ENCODE measurements at regions not wholly inside any gene's neighbourhood (a gene's known extent, or its start where the extent isn't known, plus 50 kb on each side); places are given as distances from the start of the nearest gene placed in this dataset.

DNA sequence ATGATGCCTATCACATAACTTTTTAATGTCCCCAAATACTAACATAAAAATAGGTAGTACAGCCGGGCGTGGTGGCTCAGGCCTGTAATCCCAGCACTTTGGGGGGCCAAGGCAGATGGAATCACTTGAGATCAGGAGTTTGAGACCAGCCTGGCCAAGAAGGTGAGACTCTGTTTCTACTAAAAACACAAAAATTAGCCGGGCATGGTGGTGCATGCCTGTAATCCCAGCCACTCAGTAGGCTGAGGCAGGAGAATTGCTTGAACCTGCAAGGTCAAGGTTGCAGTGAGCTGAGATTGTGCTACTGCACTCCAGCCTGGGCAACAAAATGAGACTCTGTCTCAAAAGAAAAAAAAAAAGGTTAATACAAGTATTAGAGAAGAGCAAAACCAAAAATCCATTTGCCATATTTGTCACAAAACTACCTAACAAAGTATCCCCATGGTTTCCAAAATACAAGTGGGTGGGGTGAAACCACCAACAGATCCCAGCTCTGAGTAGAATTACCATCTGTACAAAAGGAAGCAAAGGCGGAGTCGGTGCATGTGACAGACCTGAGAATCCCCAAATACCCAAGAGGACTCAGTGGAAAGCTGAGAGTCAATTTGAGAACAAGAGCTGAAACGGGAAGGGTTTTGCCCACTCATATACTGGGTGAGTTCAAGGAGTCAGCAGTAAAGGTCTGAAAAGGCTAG is 113.2 kb downstream of the TOMM20 start:
- Histone ChIP-seq H2AFZ (ENCODE audit: low read depth, low read length) (no peak overlapping the region), H3K36me3 (ENCODE audit: insufficient read depth, low read length) (no peaks in the 10 kb centered on the region)

DNA sequence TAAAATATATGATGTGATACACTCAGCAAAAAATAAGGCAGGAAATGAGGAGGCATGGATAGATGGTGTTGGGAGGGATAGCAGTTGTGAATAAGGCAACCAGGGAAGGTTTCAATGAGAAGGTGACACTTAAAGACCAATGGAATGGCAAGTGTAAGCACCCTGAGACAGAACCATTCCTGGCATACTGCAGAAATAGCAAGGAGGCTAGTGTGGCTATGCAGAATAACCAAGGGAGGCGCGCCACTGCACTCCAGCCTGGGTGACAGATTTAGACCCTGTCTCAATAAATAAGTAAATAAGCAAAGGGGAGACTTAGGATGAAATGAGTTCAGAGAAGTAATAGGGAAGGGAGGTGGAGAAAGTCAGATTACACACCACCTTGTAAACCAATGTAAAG is 113.9 kb downstream of the TOMM20 start:
- TF ChIP-seq SMC3 (conservative IDR thresholded peaks at IDR 0.05; ENCODE audit: poor library complexity) (no peak), POLR2AphosphoS5 (IDR thresholded peaks at IDR 0.05) (no peak), MXI1 (conservative IDR thresholded peaks at IDR 0.05; ENCODE audit: poor library complexity, severe bottlenecking) (no peak), EP300 (conservative IDR thresholded peaks at IDR 0.05; ENCODE audit: poor library complexity, severe bottlenecking) (no peak), EZH2 (IDR thresholded peaks at IDR 0.05; ENCODE audit: borderline replicate concordance, insufficient read depth, low read length, poor library complexity, severe bottlenecking) (no peak), CTCF (IDR thresholded peaks at IDR 0.05; ENCODE audit: poor library complexity, severe bottlenecking) (no peak), RAD21 (conservative IDR thresholded peaks at IDR 0.05) (no peak), TAF1 (IDR thresholded peaks at IDR 0.05; ENCODE audit: low read depth) (no peak), REST (IDR thresholded peaks at IDR 0.05; ENCODE audit: borderline replicate concordance) (no peak)
- Histone ChIP-seq H3K27me3 (ENCODE audit: insufficient read depth, low read depth, low read length) (no peaks in the 10 kb centered on the region), H3K9ac (ENCODE audit: low read length) (no peak overlapping the region)

More for the DNA sequence above, 113.2 kb downstream of the TOMM20 start:
- Histone ChIP-seq H3K4me3 (ENCODE audit: low read length) (no peak overlapping the region), H3K79me2 (replicated peaks; ENCODE audit: insufficient read depth, low read length) (no peaks in the 10 kb centered on the region), H3K27ac (ENCODE audit: low read length) (no peak overlapping the region), H3K4me2 (ENCODE audit: low read length) (no peak overlapping the region), H3K9me2 (ENCODE audit: insufficient read depth, low read length) (no peaks in the 10 kb centered on the region), H3F3A (ENCODE audit: insufficient read depth, low read length, poor library complexity, severe bottlenecking) (no peaks in the 10 kb centered on the region), H3K9ac (ENCODE audit: low read length) (no peak overlapping the region), H3K9me3 (ENCODE audit: low read length) (no peaks in the 10 kb centered on the region), H3K27me3 (ENCODE audit: insufficient read depth, low read depth, low read length) (no peaks in the 10 kb centered on the region), H4K20me1 (ENCODE audit: insufficient read depth) (no peaks in the 10 kb centered on the region)
- no peak for TF ChIP-seq EP300 (conservative IDR thresholded peaks at IDR 0.05; ENCODE audit: poor library complexity, severe bottlenecking)
- no peak for TF ChIP-seq TAF1 (IDR thresholded peaks at IDR 0.05; ENCODE audit: low read depth)

More for the DNA sequence above, 113.9 kb downstream of the TOMM20 start:
- H3K79me2 ChIP-seq (replicated peaks; ENCODE audit: insufficient read depth, low read length): no peaks in the 10 kb centered on the region
- H3K9me2 ChIP-seq (ENCODE audit: insufficient read depth, low read length): no peaks in the 10 kb centered on the region
- H3K4me3 ChIP-seq (ENCODE audit: low read length): no peak overlapping the region
- no peak overlapping the region for H3K4me2 ChIP-seq (ENCODE audit: low read length)
- no peaks in the 10 kb centered on the region for H3K9me3 ChIP-seq (ENCODE audit: low read length)
- H2AFZ ChIP-seq (ENCODE audit: low read depth, low read length): no peak overlapping the region
- no peaks in the 10 kb centered on the region for H4K20me1 ChIP-seq (ENCODE audit: insufficient read depth)
- H3K27ac ChIP-seq (ENCODE audit: low read length): no peak overlapping the region
- no peaks in the 10 kb centered on the region for H3F3A ChIP-seq (ENCODE audit: insufficient read depth, low read length, poor library complexity, severe bottlenecking)
- no peaks in the 10 kb centered on the region for H3K36me3 ChIP-seq (ENCODE audit: insufficient read depth, low read length)

All from neural cell (in vitro differentiated cells).